NCI-H446 treated with DMSO at 0.1 percent for 48 hours (cell line): ENCODE measurements at regions not wholly inside any gene's neighbourhood (a gene's known extent, or its start where the extent isn't known, plus 50 kb on each side); places are given as distances from the start of the nearest gene placed in this dataset.
"Not testable (repeated sequence)": the region's sequence is repeated elsewhere in the genome, so short reads cannot be mapped to it uniquely, and the experiment has no call there.

Experiments used
- DNase-seq: peaks from one replicate; lab custom pipeline; 2025; lab: John Stamatoyannopoulos, UW

GRCh38 chr1:95770581-95770980 lies 536.6 kb downstream of the RWDD3 start:
- no peak for DNase-seq

GRCh38 chr1:95778217-95778616 lies 544.2 kb downstream of the RWDD3 start:
- DNase-seq = no peak

- DNase-seq = no peak
These were observed 546.8 kb downstream of the RWDD3 start for GRCh38 chr1:95780836-95781235.

GRCh38 chr1:95790136-95790535 lies 556.1 kb downstream of the RWDD3 start:
- no peak for DNase-seq

- DNase-seq = no peak
These were observed 559.9 kb downstream of the RWDD3 start for GRCh38 chr1:95793893-95794292.

- DNase-seq = not testable (repeated sequence)
These were observed 563.8 kb downstream of the RWDD3 start for GRCh38 chr1:95797761-95798160.

GRCh38 chr1:95806171-95806570 lies 572.2 kb downstream of the RWDD3 start:
- DNase-seq = no peak

GRCh38 chr1:95809391-95809790 lies 575.4 kb downstream of the RWDD3 start:
- DNase-seq = no peak

GRCh38 chr1:95815511-95815910 lies 581.5 kb downstream of the RWDD3 start:
- DNase-seq = no peak

- peak; percentile 77 for DNase-seq
These were observed 595.5 kb downstream of the RWDD3 start for GRCh38 chr1:95829556-95829955.

- peak; percentile 11 for DNase-seq
These were observed 598.4 kb downstream of the RWDD3 start for GRCh38 chr1:95832370-95832769.

GRCh38 chr1:95849439-95849838 lies 615.4 kb downstream of the RWDD3 start:
- no peak for DNase-seq

- no peak for DNase-seq
These were observed 616.2 kb downstream of the RWDD3 start for GRCh38 chr1:95850165-95850649.

- no peak for DNase-seq
These were observed 616.8 kb downstream of the RWDD3 start for GRCh38 chr1:95850763-95851162.

GRCh38 chr1:95852483-95853070 lies 618.6 kb downstream of the RWDD3 start:
- no peak for DNase-seq

- DNase-seq = no peak
These were observed 620.4 kb downstream of the RWDD3 start for GRCh38 chr1:95854457-95854856.

- DNase-seq = no peak
These were observed 629.1 kb downstream of the RWDD3 start for GRCh38 chr1:95863086-95863485.

GRCh38 chr1:95865769-95866168 lies 631.8 kb downstream of the RWDD3 start:
- DNase-seq = no peak

GRCh38 chr1:95876276-95876675 lies 642.3 kb downstream of the RWDD3 start:
- no peak for DNase-seq

GRCh38 chr1:95879498-95880050 lies 645.6 kb downstream of the RWDD3 start:
- DNase-seq = no peak

GRCh38 chr1:95888941-95889390 lies 655.0 kb downstream of the RWDD3 start:
- DNase-seq = no peak

GRCh38 chr1:95889400-95889799 lies 655.4 kb downstream of the RWDD3 start:
- DNase-seq = no peak

GRCh38 chr1:95893921-95894320 lies 659.9 kb downstream of the RWDD3 start:
- DNase-seq = no peak

- no peak for DNase-seq
These were observed 669.0 kb downstream of the RWDD3 start for GRCh38 chr1:95903060-95903459.
